Testis (tissue), 2 donors: ENCODE measurements at regions not wholly inside any gene's neighbourhood (a gene's known extent, or its start where the extent isn't known, plus 50 kb on each side); places are given as distances from the start of the nearest gene placed in this dataset.

Experiments
- CTCF ChIP-seq, 3 experiments: fragments of 450-650 bp in 2 of 3; fragments of 200-600 bp in 1 of 3; sonication (generic) in 1 of 3; IDR thresholded peaks; one replicate each; pipeline ENCODE4 v1.5.1; 2016 to 2019; ENCODE audit warnings: antibody characterized with exemption in 3 of 3, mild to moderate bottlenecking in 2 of 3, moderate library complexity in 1 of 3
- POLR2A ChIP-seq: fragments of 450-650 bp; IDR thresholded peaks from one replicate; pipeline ENCODE4 v1.6.1; 2017; ENCODE audit warnings: antibody characterized with exemption, mild to moderate bottlenecking, moderate library complexity

GRCh38 chr5:93151121-93151520 lies 429.9 kb downstream of the NR2F1-AS1 start:
- TF ChIP-seq CTCF (IDR thresholded peaks at IDR 0.05) (no peak), POLR2A (no peak)
